ENCODE measurements at regions not wholly inside any gene's neighbourhood (a gene's known extent, or its start where the extent isn't known, plus 50 kb on each side); places are given as distances from the start of the nearest gene placed in this dataset.
"Not testable (repeated sequence)": the region's sequence is repeated elsewhere in the genome, so short reads cannot be mapped to it uniquely, and the experiment has no call there.

DNA sequence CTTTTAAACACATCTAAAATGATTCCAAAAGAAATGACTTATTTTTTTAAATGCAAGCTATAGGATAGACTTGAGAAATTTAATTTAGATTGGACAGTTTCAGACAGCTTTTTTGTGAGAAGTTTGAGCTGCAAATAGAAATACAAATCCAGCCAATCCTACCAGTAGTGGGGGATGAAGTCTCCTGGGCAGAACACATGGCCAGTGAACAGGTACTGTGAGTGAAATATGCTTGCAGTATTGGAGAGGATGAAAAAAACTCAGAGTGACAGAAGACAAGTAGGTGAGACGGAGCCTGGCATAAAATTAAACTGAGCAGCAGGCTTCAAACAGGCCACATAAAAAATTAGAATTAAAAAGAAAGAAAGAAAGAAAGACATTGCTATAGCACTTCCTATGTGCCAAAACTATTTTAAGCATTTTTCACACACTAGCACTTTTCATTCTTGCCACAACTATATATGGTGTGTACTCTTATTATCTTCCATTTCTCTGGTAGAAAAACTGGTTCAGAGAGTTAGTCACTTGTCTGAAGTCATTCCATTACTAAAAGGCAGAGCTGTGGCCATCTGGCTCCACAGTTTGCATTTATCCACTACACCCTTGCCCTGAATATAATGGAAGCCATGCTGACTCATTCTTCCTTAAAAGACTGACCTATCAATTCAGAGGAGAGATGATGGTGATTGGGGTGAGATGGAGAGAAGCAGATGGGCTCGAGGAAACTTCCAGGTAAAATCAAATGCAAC lies 310.2 kb upstream of the CTNND2 start:
- DNase-seq: no peak

DNA sequence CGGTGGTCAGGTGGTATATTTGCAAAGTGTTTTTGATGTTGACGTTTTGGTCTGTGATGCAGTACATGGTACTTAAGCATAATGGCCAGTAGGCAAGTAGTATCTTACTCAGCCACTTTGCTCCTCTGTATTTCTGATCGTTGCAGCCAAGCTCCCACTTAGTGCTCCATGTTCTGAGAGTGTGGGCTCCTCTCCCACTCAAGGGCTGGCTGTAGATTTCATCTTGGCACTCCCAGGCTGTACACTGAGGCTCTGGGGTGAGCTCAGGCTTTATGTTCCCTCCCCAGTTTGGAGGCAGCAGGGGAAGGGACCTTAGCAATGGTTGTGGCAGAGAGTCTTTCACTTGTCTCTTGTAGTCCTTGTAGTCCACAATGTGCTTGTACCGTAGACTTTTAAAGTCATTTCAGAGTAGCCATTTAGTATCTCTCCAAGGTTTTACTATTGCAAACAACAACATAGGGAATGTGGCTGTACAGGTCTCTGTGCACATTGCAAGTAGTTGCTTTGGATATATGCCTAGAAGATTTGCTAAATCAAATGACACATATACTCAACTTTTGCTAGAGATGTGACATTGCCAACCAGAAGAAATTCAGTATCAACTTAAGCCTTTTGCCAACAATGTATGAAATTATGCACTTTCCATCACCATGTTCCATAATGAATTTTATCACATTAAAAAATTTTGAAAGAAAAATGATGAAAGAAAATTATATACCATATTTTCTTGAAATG lies 304.3 kb upstream of the CTNND2 start:
- no peak for DNase-seq

DNA sequence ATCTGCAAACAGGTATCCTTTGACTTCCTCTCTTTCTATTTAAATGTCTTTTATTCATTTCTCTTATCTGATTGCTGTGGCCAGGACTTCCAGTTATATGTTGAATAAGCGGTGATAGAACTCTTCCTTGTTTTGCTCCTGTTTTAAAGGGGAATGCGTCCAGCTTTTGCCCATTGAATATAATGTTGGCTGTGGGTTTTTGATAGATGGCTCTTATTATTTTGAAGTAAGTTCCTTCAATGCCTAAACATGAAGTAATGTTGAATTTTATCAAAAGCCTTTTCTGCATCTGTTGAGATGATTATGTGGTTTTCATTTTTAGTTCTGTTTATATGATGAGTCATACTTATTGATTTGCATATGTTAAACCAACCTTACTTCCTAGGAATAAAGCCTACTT lies 300.5 kb upstream of the CTNND2 start:
- DNase-seq: no peak

DNA sequence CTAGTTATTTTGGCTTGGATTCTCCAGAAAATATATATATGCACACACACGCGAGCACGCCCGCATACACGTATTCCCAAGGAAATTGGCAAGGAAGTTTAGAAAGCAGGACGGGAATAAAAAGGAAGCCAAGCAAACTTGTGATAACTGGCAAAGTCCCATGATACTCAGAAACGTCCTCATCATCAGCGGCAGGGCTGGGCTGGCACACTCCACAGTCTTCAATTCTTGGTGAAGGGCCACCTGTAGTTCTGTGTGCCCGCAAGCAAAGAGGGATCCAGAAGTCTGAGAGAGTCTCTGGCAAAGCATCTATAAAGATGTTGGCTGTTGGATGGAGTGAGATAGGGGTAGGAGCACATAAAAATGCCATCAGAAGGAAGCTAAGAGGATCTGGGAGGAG lies 289.3 kb upstream of the CTNND2 start:
- no peak for DNase-seq

DNA sequence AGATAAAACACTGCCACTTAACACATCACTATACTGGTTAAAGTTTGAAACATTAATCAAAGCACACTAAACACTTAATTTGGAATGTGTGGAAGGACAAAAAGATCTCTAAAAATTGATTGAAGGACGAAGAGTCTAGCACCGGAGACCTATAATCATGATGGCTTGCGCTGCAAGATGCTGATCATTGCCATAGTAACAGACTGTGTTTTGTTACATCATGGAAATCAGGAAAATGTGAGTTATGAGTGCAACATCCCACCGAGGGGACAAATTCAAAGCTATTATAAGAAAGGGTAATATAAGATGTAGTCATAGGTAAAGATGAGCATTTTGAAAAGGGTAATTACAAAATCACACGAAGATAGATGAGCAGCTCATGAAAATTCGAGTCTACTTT lies 278.8 kb upstream of the CTNND2 start:
- no peak for DNase-seq

DNA sequence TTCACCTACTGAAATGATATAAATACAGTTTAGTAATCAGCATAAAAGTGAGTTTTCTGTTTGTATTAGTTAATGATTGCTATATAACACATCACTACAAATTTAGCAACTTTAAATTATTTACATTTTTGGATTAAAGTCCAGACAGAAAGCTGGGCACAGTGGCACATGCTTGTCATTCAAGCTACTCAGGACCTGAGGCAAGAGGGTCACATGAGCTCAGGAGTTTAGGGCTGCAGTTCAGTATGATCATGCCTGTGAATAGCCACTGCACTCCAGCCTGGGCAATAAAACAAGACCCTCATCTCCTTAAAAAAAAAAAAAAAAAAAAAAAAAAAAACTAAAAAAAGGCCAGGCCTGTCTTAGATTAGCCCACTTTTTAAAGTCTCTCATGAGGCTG lies 273.6 kb upstream of the CTNND2 start:
- no peak for DNase-seq

DNA sequence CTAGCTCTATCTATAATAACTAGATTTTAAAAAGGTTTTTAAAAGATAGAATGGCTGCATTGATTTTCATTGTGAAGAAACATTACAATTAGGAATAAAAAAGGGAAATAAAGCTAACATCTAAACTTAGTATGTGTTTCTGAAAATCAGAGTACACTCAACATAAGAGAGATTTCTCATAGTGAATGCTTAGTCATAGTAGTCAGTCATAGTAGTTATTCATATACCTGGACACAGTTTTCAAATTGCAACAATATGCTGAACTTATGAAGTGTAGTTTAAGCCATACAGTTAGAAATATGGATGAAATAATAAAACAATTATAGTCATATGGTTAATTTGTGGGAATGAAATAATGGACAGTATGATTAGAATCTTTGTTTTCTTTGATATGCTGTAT lies 273.0 kb upstream of the CTNND2 start:
- no peak for DNase-seq

- no peak for DNase-seq
Observed at GRCh38 chr5:12175914-12176585, 271.8 kb upstream of the CTNND2 start.

DNA sequence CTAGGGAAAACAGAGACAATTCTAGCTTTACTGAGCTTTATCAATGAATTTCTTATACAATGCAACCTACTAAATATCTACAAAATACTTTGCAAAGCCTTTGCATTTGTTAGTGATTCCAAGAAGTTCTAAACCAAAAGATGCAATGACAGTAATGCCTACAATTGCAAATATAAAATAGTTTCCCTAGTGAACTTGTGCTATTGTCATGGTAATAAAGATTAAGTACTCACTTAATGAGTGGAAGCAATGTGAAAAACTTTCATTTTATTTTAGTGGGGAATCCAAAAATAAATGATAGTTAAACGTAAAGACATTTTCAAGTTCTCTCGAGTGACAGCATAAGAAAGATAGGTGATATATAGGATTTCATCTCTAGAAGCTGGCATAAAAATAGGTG lies 270.5 kb upstream of the CTNND2 start:
- DNase-seq: no peak

DNA sequence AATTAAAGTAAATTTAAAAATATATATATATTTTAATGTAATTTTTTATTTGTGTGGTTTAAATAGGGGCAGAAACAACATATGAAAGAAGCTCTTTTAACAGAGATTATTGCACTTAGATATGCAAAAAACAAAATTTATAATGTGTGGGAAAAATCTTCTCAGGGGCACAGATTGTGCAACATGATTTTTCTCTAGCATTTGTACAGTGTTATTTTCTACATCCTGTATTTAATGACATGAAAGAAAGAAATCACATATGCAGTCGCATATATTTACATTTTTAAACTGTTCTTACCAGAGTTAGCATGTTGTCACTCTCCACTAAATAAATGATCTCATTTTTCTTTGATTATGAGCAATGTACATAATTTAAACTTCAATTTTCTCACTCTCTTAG lies 265.3 kb upstream of the CTNND2 start:
- DNase-seq: no peak

- DNase-seq: no peak
Observed at GRCh38 chr5:12162863-12163262, 258.6 kb upstream of the CTNND2 start.

GRCh38 chr5:12147513-12147912 lies 243.3 kb upstream of the CTNND2 start:
- DNase-seq: no peak

GRCh38 chr5:12141496-12141895 lies 237.2 kb upstream of the CTNND2 start:
- no peak for DNase-seq

- no peak for DNase-seq
Observed at GRCh38 chr5:12133520-12133919, 229.3 kb upstream of the CTNND2 start.

DNA sequence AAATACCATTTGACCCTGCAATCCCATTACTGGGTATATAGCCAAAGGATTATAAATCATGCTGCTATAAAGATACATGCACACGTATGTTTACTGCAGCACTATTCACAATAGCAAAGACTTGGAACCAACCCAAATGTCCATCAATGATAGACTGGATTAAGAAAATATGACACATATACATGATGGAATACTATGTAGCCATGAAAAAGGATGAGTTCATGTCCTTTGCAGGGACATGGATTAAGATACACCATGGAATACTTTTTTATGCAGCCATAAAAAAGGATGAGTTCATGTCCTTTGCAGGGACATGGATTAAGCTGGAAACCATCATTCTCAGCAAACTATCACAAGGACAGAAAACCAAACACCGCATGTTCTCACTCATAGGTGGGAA lies 226.8 kb upstream of the CTNND2 start:
- DNase-seq: not testable (repeated sequence)

DNA sequence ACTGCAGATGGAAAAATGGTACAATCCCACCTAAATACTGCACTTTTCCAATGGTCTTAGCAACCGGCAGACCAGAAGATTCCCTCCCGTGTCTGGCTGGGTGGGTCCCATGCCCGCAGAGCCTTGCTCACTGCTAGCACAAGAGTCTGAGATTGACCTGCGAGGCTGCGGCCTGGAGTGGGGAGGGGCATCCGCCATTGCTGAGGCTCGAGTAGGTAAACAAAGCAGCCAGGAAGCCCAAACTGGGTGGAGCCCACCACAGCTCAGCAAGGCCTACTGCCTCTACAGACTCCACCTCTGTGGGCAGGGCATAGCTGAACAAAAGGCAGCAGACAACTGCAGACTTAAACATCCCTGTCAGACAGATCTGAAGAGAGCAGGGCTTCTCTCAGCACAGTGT lies 221.6 kb upstream of the CTNND2 start:
- no peak for DNase-seq

GRCh38 chr5:12119657-12120056 lies 215.4 kb upstream of the CTNND2 start:
- DNase-seq: no peak

GRCh38 chr5:12114075-12114474 lies 209.8 kb upstream of the CTNND2 start:
- no peak for DNase-seq

DNA sequence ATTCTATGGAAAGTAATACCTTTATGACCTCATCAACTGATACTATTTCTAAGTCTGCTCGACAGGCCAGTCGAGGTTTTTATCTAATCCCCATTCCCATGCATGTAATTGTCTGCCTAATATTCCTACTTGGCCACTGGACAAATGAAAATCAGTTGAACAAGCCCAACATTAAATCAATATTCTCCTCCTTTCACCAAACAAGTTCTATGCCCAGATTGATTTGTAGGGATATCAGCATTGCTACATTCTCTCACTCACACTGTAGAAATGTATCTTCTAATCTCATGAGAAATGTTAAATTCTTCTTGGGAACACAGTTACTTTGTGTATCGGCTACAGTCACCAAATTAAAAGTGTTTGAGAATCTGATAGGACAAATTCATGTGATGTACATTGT lies 208.8 kb upstream of the CTNND2 start:
- no peak for DNase-seq

DNA sequence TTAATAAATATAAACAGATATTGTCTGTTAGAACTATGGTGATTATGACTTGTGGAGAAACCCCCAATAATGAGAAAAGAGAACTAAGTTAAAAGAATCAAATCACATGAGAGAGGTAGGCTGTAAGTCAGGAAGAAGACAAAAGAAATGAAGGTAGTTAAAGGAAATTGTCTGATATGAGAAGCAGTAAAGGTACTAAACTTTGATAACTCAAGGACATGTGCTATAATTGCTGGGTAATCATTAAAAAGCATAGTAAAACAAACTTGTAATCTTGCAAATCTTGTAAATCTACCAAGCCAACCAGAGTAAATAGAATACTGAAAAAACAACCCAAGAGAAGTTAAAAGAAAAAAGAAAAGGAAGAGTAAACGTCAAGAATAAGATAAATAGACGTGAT lies 207.0 kb upstream of the CTNND2 start:
- no peak for DNase-seq

DNA sequence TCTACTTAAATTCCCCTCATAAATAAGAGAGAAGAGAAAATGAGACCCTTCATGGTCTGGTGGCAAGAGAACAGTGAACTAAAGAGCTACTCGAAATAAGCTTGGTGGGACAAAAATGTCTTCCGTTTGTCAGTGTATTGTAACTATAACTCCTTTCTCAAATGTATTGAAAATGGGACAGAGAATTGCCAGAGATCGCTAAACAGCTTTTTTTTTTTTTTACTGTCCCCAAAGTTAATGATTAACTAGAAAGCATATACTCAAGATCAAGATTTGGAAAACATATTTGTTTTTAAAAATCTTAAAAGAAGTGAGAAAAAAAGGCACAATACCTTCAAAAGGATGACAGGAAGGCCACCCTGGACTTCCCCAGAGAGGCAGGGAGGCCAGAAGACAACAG lies 206.4 kb upstream of the CTNND2 start:
- no peak for DNase-seq

DNA sequence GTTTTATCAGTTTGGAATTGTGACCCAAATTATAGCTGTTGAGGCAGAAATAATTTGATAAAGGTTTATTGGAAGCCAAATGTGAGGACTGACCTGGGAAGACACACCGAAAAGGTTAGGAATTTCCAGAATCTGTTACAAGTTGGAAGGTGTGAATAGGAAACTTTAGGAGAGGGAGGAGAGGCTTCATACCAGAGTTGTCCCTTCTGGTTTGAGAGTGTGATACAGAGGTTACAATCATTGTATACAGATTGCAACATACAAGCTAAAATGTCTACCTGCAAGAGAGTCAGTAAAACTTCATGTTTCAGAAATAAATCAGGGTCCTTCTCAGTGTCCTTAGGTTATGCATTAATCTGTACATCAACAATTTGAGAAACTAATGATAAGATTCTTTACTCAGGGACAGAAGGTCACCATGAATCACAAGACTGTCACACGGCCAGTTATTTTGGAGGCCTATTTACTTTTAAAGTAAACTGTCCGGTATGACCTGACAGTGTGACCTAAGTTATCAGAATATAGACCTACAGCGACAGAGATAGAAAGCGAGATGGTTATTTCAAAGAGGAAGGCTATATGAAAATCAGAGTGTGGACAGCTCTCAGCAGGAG lies 204.9 kb upstream of the CTNND2 start:
- no peak for DNase-seq

DNA sequence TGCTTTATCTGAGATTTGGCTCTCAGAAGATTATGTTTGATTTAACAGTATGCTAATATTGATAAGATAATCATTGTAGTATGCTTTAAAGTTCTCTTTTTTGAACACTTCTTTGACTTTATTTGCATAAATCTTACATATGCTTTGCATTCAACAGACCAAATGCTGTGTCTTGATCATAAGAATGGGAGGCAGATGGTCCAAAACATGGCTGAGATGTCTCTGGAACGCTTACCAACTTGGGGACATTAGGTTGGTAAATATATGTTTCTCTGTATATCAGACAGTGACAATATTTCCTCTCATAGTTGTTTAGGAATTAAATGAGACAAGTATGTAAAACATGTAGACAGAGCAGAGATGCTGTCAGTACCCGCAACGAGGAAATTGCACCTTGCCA lies 197.9 kb upstream of the CTNND2 start:
- DNase-seq: no peak

GRCh38 chr5:12100542-12100941 lies 196.3 kb upstream of the CTNND2 start:
- no peak for DNase-seq

Data from activated gamma-delta T cell (primary cell).